HCEC 1CT (cell line): ENCODE measurements at regions not wholly inside any gene's neighbourhood (a gene's known extent, or its start where the extent isn't known, plus 50 kb on each side); places are given as distances from the start of the nearest gene placed in this dataset.
"Not testable (repeated sequence)": the region's sequence is repeated elsewhere in the genome, so short reads cannot be mapped to it uniquely, and the experiment has no call there.

Source experiments
- DNase-seq: peaks from one replicate; pipeline ENCODE4 v3.0.0-alpha.2; 2017

GRCh38 chr15:39414201-39414600 is 166.7 kb upstream of the THBS1 start:
- no peak for DNase-seq

GRCh38 chr15:39415634-39416033 is 165.2 kb upstream of the THBS1 start:
- no peak for DNase-seq

- DNase-seq, result no peak
These were observed 164.6 kb upstream of the THBS1 start for GRCh38 chr15:39416258-39416657.

GRCh38 chr15:39417366-39418134 is 163.3 kb upstream of the THBS1 start:
- no peak for DNase-seq

- DNase-seq, result no peak
These were observed 161.2 kb upstream of the THBS1 start for GRCh38 chr15:39419651-39420050.

- not testable (repeated sequence) for DNase-seq
These were observed 160.6 kb upstream of the THBS1 start for GRCh38 chr15:39420123-39420852.

- DNase-seq, result not testable (repeated sequence)
These were observed 160.1 kb upstream of the THBS1 start for GRCh38 chr15:39420853-39421192.

- DNase-seq, result no peak
These were observed 154.0 kb upstream of the THBS1 start for GRCh38 chr15:39426552-39427532.

GRCh38 chr15:39427705-39428104 is 153.2 kb upstream of the THBS1 start:
- no peak for DNase-seq

GRCh38 chr15:39429898-39430357 is 151.0 kb upstream of the THBS1 start:
- DNase-seq, result peak; percentile 18

GRCh38 chr15:39430389-39430788 is 150.5 kb upstream of the THBS1 start:
- DNase-seq, result no peak

- no peak for DNase-seq
These were observed 149.5 kb upstream of the THBS1 start for GRCh38 chr15:39431376-39431775.

GRCh38 chr15:39432026-39432425 is 148.9 kb upstream of the THBS1 start:
- no peak for DNase-seq

- no peak for DNase-seq
These were observed 147.9 kb upstream of the THBS1 start for GRCh38 chr15:39432912-39433348.

GRCh38 chr15:39433376-39433775 is 147.5 kb upstream of the THBS1 start:
- DNase-seq, result no peak

- no peak for DNase-seq
These were observed 146.7 kb upstream of the THBS1 start for GRCh38 chr15:39434163-39434562.

GRCh38 chr15:39434751-39435238 is 146.1 kb upstream of the THBS1 start:
- DNase-seq, result no peak

GRCh38 chr15:39435244-39435643 is 145.6 kb upstream of the THBS1 start:
- no peak for DNase-seq

GRCh38 chr15:39438260-39438659 is 142.6 kb upstream of the THBS1 start:
- no peak for DNase-seq

GRCh38 chr15:39438799-39439592 is 141.9 kb upstream of the THBS1 start:
- no peak for DNase-seq

- no peak for DNase-seq
These were observed 138.0 kb upstream of the THBS1 start for GRCh38 chr15:39442898-39443297.

GRCh38 chr15:39443659-39444219 is 137.1 kb upstream of the THBS1 start:
- DNase-seq, result no peak
